Motor neuron (in vitro differentiated cells): ENCODE measurements at regions not wholly inside any gene's neighbourhood (a gene's known extent, or its start where the extent isn't known, plus 50 kb on each side); places are given as distances from the start of the nearest gene placed in this dataset.
"Not testable (repeated sequence)": the region's sequence is repeated elsewhere in the genome, so short reads cannot be mapped to it uniquely, and the experiment has no call there.

ENCODE experiments used
- ATAC-seq, 8 experiments: fragments of 200-7000 bp; cut with Tn5 transposase; replicated peaks in 6 of 8; 2 replicates each; pipeline ENCODE4 v1.8.0; 2021; ENCODE audit warnings: mild to moderate bottlenecking in 8 of 8, moderate library complexity in 8 of 8
- H3K27ac ChIP-seq, 2 donors: fragments of 250-450 bp; sonication (Bioruptor Pico); 2 replicates each; pipeline ENCODE4 v1.9.0; 2021; ENCODE audit warnings: antibody characterized with exemption in 2 of 2, mild to moderate bottlenecking in 2 of 2, moderate library complexity in 1 of 2
- H3K4me1 ChIP-seq, 2 donors: fragments of 250-450 bp; sonication (Bioruptor Pico); replicated peaks in 1 of 2; 2 replicates each; pipeline ENCODE4 v1.6.1; 2021; ENCODE audit warnings: antibody characterized with exemption in 2 of 2, mild to moderate bottlenecking in 2 of 2, moderate library complexity in 1 of 2
- H3K4me3 ChIP-seq, 5 donors: fragments of 250-450 bp; sonication (Bioruptor Pico); 2 replicates each; pipeline ENCODE4 v1.9.0; 2021; ENCODE audit warnings: antibody characterized with exemption in 5 of 5, mild to moderate bottlenecking in 5 of 5, moderate library complexity in 4 of 5
- WGBS, 10 experiments: fragments of 450-650 bp; shearing (Covaris generic); methylation state at CpG; one replicate each; pipeline ENCODE4 v1.0.0; 2022; 5-methylcytosine and 5-hydroxymethylcytosine counted together
- in situ Hi-C, 9 experiments: fragments of 400-800 bp; cut with MboI; loops; one replicate each; pipeline ENCODE4 v1.15.0; 2021; ENCODE audit warnings: low sequenced_read_pairs in 9 of 9, low pct_unique_long_range_greater_than_20kb in 2 of 9; ENCODE audit not compliant: unreplicated experiment in 9 of 9

DNA sequence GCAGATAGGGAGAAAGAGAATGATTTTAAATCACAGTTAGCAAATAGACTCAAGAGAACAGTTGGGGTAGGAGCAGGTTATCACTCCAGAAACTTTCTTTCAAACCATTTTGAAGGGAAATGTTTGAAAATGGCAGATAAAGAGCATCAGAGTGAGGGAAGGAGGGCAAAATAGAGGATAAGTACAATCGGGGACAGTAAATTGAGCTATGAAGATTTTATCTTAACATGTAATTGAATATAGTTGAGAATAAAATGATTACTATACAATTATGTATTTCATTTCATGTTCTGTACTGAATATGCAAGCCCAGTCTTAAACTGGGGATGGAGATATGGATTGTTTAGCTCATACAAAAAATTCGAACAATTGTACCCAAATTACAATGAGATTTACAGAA is 54.0 kb downstream of the MAP10 start:
- no peak overlapping the region for H3K27ac ChIP-seq
- in situ Hi-C loops = no loop called here
- no peak overlapping the region for H3K4me3 ChIP-seq
- ATAC-seq = no peak
- no peaks in the 10 kb centered on the region for H3K4me1 ChIP-seq
- 60 to 94% (median 86%) methylated on average over 1 to 2 of the region's 2 CpGs; no CpG with 5 or more reads in 1 of the 10 experiments for WGBS, 10 experiments

DNA sequence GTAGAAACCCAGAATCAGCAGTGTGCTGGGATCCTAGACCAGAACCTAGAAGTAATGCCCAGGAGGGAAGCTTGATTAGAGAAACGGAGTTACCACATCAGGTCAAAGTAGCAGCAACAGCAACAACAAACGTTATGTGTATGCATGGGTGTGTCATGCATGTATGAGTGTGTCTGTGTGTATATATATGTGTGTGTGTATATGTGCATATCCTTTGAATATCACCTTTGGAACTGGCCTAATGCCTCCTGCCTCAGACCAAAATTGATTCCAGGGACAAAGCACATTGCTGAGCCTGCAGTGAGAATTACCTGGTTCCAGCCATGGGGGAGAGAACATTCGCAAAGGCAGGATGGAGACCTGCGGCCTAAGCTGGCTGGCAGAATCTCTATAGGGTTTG is 55.9 kb downstream of the MAP10 start:
- Histone ChIP-seq H3K4me3 (no peak overlapping the region), H3K4me1 (no peaks in the 10 kb centered on the region), H3K27ac (no peak overlapping the region)
- ATAC-seq = peak in 3 of 8 experiments; percentile 64 to 85 (median 82)
- 33 to 97% (median 54%) methylated on average over 3 to 4 of the region's 4 CpGs; no CpG with 5 or more reads in 5 of the 10 experiments for whole genome bisulfite sequencing, 10 experiments
- in situ Hi-C loops = no loop called here

DNA sequence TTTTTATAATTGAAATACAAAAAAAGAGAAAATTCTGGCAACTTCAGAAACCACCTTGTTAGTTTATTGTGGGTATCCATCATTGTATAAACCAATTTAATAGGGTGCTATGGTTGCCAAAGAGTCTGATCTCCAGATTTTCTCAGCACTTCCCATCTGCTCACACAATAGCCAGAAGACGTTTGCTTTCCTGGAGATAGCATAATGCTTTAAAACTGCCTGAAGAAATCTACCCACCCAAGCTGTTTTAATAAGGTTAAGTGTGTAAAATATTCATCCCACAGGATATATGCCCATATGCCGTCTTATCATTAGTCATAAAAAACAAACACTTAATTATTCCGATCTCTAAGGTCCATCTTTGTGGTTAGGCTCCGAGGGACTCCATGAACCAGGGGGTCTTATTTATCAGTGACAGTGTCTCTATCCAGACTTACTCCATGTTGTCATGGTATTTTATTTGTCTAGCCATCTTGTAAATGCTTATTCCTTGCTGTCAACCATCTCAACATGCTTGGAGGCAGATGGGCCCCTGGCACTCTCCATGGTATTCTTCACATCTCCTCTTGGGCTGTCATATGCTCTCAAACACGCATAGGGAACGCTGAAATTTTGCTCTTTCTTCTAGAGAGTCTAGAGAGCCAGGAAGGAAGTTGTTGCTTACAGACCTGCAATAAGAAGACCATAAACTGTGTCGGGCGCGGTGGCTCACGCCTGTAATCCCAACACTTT is 58.5 kb downstream of the MAP10 start:
- no peak overlapping the region for H3K4me3 ChIP-seq
- H3K4me1 ChIP-seq = no peaks in the 10 kb centered on the region
- in situ Hi-C loops = no loop called here
- WGBS, 10 experiments = 24 to 100% (median 88%) methylated on average over 2 to 10 of the region's 10 CpGs; no CpG with 5 or more reads in 2 of the 10 experiments
- ATAC-seq = peak in 2 of 8 experiments; percentile 21 to 69
- H3K27ac ChIP-seq = no peak overlapping the region

GRCh38 chr1:232865102-232865931 is 60.1 kb downstream of the MAP10 start:
- in situ Hi-C loops = no loop called here
- 62 to 98% (median 90%) methylated on average over 2 to 9 of the region's 9 CpGs for WGBS, 10 experiments
- no peak overlapping the region for H3K27ac ChIP-seq
- no peaks in the 10 kb centered on the region for H3K4me1 ChIP-seq
- no peak for ATAC-seq
- no peak overlapping the region for H3K4me3 ChIP-seq

DNA sequence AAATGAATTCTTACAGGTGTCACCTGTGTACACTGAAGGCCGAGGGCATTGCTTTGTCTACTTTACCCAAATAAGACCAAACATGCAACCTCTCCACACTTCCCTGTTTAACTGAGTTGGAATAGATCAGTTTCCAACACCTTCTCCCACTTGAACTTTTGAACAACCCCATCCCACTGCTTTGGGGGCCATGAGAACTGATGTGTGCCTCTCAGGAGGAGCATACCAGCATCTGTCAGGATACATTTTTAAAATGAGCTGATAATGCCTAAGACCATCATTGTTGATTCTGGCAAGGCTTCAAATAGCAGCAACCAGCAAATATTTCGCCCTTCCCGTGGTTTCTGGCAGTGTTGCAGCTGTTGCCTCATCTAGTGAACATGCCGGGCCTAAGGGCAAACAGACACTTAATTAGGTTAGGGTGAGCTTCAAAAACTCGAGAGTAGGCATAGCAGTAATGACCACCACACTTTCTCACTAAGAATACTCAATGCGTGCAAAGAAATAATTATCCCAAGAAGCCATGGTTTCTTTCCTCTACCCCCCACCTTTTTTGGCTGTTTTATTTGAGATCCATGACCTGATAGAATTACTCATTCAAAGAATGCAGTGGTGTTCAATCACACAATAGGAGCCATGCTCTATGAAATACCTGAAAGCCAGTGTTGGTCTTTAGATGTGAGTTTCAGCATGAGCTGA is 63.7 kb downstream of the MAP10 start:
- Histone ChIP-seq H3K4me3 (no peak overlapping the region), H3K27ac (no peak overlapping the region), H3K4me1 (peaks cover 0 to 4% of the 10 kb centered on the region in 2 donors)
- peak in 4 of 8 experiments; percentile 74 to 90 (median 82) for ATAC-seq
- in situ Hi-C loops = no loop called here
- WGBS, 10 experiments = 6 to 98% (median 83%) methylated on average over 1 to 6 of the region's 6 CpGs; no CpG with 5 or more reads in 1 of the 10 experiments

- ATAC-seq, H3K4me1 ChIP-seq, in situ Hi-C loops, H3K4me3 ChIP-seq, H3K27ac ChIP-seq: not testable (repeated sequence)
- WGBS, 10 experiments = 100% methylated on average over 3 of the region's 34 CpGs; no CpG with 5 or more reads in 9 of the 10 experiments
These were observed 66.2 kb downstream of the MAP10 start for GRCh38 chr1:232871291-232871969.

GRCh38 chr1:232872284-232872683 is 67.1 kb downstream of the MAP10 start:
- 39 to 100% (median 87%) methylated on average over 1 to 3 of the region's 3 CpGs; no CpG with 5 or more reads in 2 of the 10 experiments for WGBS, 10 experiments

DNA sequence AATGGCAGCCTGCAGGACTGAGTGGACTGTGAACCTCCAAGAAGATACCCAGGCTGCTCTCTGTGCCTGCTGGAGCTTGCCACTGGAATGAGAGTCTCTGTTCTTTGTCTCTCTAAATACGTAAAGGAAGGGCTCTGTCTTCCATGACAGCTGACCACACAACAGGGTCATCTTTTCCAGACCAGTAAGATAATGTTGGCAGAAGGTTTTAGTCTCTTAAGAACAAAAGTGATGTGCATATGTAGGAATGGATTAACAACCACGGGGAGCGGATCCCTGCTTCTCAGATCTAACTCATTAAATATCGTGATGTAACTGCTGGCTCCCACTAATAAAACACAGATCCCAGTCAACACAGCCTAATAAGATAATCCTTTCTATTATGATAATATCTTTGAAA is 67.5 kb downstream of the MAP10 start:
- Histone ChIP-seq H3K4me3 (no peak overlapping the region), H3K4me1 (peaks cover 0 to 4% of the 10 kb centered on the region in 2 donors), H3K27ac (no peak overlapping the region)
- in situ Hi-C loops = no loop called here
- peak in 1 of 8 experiments; percentile 11 for ATAC-seq
- 17 to 100% (median 83%) methylated on average over 1 to 4 of the region's 4 CpGs; no CpG with 5 or more reads in 1 of the 10 experiments for WGBS, 10 experiments

More at GRCh38 chr1:232872284-232872683, 67.1 kb downstream of the MAP10 start:
- peak in 1 of 8 experiments; percentile 39 for ATAC-seq
- Histone ChIP-seq H3K27ac (no peak overlapping the region), H3K4me3 (no peak overlapping the region), H3K4me1 (peaks cover 0 to 4% of the 10 kb centered on the region in 2 donors)
- in situ Hi-C loops = no loop called here

DNA sequence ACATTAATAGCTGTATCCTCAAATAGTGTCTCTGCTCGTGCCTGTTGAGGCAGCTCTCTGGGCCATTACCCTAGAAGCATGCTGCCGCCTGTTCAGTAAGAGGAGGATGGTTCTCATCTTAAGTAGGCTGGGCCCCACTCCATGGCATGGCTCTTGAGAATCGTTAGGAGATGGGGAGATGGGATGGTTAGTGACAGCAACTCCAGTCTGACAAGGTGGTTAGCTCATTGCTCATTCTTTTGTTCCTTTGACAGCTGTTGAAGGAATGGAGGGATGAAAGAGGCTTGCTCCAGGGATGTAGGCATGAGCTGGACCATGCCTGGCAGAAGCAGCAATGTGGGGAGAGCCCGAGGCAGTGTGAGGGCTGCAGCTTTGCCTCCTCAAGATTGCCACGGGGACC is 68.2 kb downstream of the MAP10 start:
- 33 to 86% (median 65%) methylated on average over 1 to 5 of the region's 5 CpGs; no CpG with 5 or more reads in 3 of the 10 experiments for WGBS, 10 experiments
- in situ Hi-C loops = no loop called here
- Histone ChIP-seq H3K4me1 (peaks cover 0 to 4% of the 10 kb centered on the region in 2 donors), H3K4me3 (no peak overlapping the region), H3K27ac (no peak overlapping the region)
- no peak for ATAC-seq

DNA sequence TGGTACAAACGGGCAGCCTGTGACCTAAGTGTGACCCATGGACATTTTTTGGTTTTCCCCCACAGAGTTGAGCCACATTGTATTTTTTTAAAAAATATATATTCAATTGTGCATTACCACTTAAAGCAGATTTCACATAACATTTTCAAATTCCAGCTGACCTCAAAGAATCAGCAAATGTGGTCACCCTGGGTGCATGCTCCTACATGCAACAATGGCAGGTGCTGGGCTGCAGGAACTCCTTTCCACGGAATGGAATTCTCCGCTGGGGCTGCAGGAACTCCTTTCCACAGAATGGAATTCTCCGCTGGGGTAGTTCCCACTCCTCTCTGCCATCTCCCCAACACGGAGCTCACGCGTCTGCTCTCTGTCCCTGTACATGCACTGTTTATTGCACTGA is 68.7 kb downstream of the MAP10 start:
- no peak for ATAC-seq
- no peak overlapping the region for H3K4me3 ChIP-seq
- WGBS, 10 experiments = 80 to 94% (median 91%) methylated on average over 1 to 7 of the region's 7 CpGs; no CpG with 5 or more reads in 2 of the 10 experiments
- in situ Hi-C loops = no loop called here
- H3K27ac ChIP-seq = no peak overlapping the region
- peaks cover 0 to 4% of the 10 kb centered on the region in 2 donors for H3K4me1 ChIP-seq

DNA sequence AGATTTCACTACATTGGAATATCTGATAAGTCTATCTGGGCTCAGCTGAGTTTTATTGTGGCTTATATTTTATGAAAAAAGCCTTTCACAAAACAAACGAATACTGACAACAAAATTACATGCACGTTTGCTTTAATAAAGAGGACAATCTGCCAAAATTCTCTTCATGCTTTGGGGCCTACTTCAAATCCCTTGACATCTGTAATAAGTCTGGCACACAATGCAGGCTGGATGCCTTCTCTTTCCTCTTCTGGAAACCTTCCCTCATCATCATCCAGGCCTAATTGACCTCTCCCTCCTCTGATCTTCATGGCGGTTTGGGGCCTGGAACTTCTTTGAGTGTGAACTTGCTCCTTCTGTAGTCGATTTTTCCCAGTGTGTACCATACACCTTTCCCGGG is 70.3 kb downstream of the MAP10 start:
- Histone ChIP-seq H3K4me1 (peaks cover 0 to 4% of the 10 kb centered on the region in 2 donors), H3K27ac (no peak overlapping the region), H3K4me3 (no peak overlapping the region)
- WGBS, 10 experiments = 22 to 100% (median 86%) methylated on average over 1 to 5 of the region's 5 CpGs
- in situ Hi-C loops = no loop called here
- no peak for ATAC-seq

GRCh38 chr1:232876506-232877364 is 71.5 kb downstream of the MAP10 start:
- H3K4me3 ChIP-seq = no peak overlapping the region
- in situ Hi-C loops = no loop called here
- no peak for ATAC-seq
- WGBS, 10 experiments = 65 to 100% (median 93%) methylated on average over 1 to 11 of the region's 11 CpGs
- no peak overlapping the region for H3K27ac ChIP-seq
- peaks cover 0 to 4% of the 10 kb centered on the region in 2 donors for H3K4me1 ChIP-seq
